ENCODE measurements at regions not wholly inside any gene's neighbourhood (a gene's known extent, or its start where the extent isn't known, plus 50 kb on each side); places are given as distances from the start of the nearest gene placed in this dataset.

DNA sequence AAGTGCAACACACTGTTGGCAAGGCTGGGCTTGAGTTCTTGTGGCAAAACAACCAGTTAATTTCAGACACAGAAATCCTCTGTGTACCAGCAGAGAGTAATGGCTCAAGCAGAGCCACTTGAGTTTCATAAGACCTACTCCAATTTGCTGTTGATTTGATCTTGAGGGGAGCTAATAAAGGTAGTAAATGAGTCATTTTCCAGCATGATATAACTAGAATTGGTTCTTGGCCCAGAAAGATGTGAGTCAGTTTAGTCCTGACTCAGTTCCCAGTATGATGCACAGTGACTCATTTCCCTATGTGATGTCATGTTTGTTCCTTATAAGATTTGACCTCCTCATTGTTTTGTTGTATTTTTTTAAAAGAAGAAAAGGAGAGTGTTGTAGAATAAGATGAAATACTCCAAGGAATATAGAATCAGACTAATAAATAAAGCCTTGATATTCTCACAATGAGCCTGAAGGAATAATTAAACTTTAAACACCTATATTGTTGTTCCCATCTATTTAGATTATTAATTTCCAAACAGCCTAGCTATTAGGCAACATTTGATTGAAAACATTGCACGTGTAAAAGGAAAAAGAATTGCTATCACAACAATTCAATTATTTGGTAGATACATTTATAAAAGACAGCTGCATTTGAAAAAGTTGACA lies 186.2 kb downstream of the REEP3 start (continued):
- TF ChIP-seq ZNF501 (tag by site-specific recombination; IDR thresholded peaks at IDR 0.05) (peak; percentile 81; the same call in 1 of the 2 replicates), ZFP37 (tag by site-specific recombination; IDR thresholded peaks at IDR 0.05) (peak; percentile 85; the same call in 1 of the 2 replicates), ZBTB21 (tag by site-specific recombination; IDR thresholded peaks at IDR 0.05) (peak; percentile 97), ZNF121 (tag by site-specific recombination; IDR thresholded peaks at IDR 0.05) (no peak), MZF1 (tag by site-specific recombination; IDR thresholded peaks at IDR 0.05; ENCODE audit: borderline replicate concordance) (peak; percentile 91), ZNF16 (tag by site-specific recombination; IDR thresholded peaks at IDR 0.05; ENCODE audit: low read depth) (no peak), ZNF366 (tag by site-specific recombination; conservative IDR thresholded peaks at IDR 0.05) (peak; percentile 97), ZNF280C (tag by site-specific recombination; IDR thresholded peaks at IDR 0.05) (no peak), ZNF140 (tag by site-specific recombination; IDR thresholded peaks at IDR 0.05) (no peak), ZNF302 (tag by site-specific recombination; IDR thresholded peaks at IDR 0.05; ENCODE audit: low read depth) (no peak), ZNF132 (tag by site-specific recombination; IDR thresholded peaks at IDR 0.05; ENCODE audit: borderline replicate concordance) (no peak), ZNF843 (tag by site-specific recombination; IDR thresholded peaks at IDR 0.05) (peak; percentile 97), ZFP3 (tag by site-specific recombination; IDR thresholded peaks at IDR 0.05; ENCODE audit: low read depth) (no peak), OSR2 (tag by site-specific recombination; IDR thresholded peaks at IDR 0.05) (peak; percentile 90), ZNF837 (tag by site-specific recombination; IDR thresholded peaks at IDR 0.05) (no peak), SP7 (tag by site-specific recombination; IDR thresholded peaks at IDR 0.05) (peak; percentile 99), ZNF146 (tag by site-specific recombination; IDR thresholded peaks at IDR 0.05) (peak; percentile 85), ZNF785 (tag by site-specific recombination; IDR thresholded peaks at IDR 0.05) (no peak), ZNF2 (tag by site-specific recombination; IDR thresholded peaks at IDR 0.05) (peak; percentile 93)
- TF ChIP-seq, protein P1, sequence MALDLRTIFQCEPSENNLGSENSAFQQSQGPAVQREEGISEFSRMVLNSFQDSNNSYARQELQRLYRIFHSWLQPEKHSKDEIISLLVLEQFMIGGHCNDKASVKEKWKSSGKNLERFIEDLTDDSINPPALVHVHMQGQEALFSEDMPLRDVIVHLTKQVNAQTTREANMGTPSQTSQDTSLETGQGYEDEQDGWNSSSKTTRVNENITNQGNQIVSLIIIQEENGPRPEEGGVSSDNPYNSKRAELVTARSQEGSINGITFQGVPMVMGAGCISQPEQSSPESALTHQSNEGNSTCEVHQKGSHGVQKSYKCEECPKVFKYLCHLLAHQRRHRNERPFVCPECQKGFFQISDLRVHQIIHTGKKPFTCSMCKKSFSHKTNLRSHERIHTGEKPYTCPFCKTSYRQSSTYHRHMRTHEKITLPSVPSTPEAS (tag by site-specific recombination; IDR thresholded peaks at IDR 0.05), result peak; percentile 49; the same call in 1 of the 2 replicates
- TF ChIP-seq, protein P2, sequence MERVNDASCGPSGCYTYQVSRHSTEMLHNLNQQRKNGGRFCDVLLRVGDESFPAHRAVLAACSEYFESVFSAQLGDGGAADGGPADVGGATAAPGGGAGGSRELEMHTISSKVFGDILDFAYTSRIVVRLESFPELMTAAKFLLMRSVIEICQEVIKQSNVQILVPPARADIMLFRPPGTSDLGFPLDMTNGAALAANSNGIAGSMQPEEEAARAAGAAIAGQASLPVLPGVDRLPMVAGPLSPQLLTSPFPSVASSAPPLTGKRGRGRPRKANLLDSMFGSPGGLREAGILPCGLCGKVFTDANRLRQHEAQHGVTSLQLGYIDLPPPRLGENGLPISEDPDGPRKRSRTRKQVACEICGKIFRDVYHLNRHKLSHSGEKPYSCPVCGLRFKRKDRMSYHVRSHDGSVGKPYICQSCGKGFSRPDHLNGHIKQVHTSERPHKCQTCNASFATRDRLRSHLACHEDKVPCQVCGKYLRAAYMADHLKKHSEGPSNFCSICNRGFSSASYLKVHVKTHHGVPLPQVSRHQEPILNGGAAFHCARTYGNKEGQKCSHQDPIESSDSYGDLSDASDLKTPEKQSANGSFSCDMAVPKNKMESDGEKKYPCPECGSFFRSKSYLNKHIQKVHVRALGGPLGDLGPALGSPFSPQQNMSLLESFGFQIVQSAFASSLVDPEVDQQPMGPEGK (tag by site-specific recombination; IDR thresholded peaks at IDR 0.05), result peak; percentile 86
- TF ChIP-seq, protein P3, sequence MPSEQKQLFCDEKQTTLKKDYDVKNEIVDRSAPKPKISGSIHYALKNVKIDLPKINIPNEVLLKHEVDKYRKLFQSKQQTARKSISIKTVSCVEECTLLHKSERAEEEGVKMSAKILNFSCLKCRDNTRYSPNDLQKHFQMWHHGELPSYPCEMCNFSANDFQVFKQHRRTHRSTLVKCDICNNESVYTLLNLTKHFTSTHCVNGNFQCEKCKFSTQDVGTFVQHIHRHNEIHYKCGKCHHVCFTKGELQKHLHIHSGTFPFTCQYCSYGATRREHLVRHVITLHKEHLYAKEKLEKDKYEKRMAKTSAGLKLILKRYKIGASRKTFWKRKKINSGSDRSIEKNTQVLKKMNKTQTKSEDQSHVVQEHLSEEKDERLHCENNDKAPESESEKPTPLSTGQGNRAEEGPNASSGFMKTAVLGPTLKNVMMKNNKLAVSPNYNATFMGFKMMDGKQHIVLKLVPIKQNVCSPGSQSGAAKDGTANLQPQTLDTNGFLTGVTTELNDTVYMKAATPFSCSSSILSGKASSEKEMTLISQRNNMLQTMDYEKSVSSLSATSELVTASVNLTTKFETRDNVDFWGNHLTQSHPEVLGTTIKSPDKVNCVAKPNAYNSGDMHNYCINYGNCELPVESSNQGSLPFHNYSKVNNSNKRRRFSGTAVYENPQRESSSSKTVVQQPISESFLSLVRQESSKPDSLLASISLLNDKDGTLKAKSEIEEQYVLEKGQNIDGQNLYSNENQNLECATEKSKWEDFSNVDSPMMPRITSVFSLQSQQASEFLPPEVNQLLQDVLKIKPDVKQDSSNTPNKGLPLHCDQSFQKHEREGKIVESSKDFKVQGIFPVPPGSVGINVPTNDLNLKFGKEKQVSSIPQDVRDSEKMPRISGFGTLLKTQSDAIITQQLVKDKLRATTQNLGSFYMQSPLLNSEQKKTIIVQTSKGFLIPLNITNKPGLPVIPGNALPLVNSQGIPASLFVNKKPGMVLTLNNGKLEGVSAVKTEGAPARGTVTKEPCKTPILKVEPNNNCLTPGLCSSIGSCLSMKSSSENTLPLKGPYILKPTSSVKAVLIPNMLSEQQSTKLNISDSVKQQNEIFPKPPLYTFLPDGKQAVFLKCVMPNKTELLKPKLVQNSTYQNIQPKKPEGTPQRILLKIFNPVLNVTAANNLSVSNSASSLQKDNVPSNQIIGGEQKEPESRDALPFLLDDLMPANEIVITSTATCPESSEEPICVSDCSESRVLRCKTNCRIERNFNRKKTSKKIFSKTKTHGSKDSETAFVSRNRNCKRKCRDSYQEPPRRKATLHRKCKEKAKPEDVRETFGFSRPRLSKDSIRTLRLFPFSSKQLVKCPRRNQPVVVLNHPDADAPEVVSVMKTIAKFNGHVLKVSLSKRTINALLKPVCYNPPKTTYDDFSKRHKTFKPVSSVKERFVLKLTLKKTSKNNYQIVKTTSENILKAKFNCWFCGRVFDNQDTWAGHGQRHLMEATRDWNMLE (tag by site-specific recombination; conservative IDR thresholded peaks at IDR 0.05; ENCODE audit: low read depth), result peak; percentile 57; the same call in 1 of the 2 replicates
- TF ChIP-seq, protein P4, sequence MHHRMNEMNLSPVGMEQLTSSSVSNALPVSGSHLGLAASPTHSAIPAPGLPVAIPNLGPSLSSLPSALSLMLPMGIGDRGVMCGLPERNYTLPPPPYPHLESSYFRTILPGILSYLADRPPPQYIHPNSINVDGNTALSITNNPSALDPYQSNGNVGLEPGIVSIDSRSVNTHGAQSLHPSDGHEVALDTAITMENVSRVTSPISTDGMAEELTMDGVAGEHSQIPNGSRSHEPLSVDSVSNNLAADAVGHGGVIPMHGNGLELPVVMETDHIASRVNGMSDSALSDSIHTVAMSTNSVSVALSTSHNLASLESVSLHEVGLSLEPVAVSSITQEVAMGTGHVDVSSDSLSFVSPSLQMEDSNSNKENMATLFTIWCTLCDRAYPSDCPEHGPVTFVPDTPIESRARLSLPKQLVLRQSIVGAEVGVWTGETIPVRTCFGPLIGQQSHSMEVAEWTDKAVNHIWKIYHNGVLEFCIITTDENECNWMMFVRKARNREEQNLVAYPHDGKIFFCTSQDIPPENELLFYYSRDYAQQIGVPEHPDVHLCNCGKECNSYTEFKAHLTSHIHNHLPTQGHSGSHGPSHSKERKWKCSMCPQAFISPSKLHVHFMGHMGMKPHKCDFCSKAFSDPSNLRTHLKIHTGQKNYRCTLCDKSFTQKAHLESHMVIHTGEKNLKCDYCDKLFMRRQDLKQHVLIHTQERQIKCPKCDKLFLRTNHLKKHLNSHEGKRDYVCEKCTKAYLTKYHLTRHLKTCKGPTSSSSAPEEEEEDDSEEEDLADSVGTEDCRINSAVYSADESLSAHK (tag by site-specific recombination; IDR thresholded peaks at IDR 0.05), result peak; percentile 87
